ENCODE measurements at regions not wholly inside any gene's neighbourhood (a gene's known extent, or its start where the extent isn't known, plus 50 kb on each side); places are given as distances from the start of the nearest gene placed in this dataset.
"Not testable (repeated sequence)": the region's sequence is repeated elsewhere in the genome, so short reads cannot be mapped to it uniquely, and the experiment has no call there.

- Mint-ChIP-seq H3K4me3 (no peak overlapping the region), H3K36me3 (ENCODE audit: low read depth) (no peaks in the 10 kb centered on the region), H3K27me3 (no peaks in the 10 kb centered on the region), H3K27ac (no peak overlapping the region), H3K9me3 (no peaks in the 10 kb centered on the region), H3K4me1 (no peaks in the 10 kb centered on the region)
- CTCF ChIA-PET: interaction anchor here (0.9 kb wide), 1 partner anchor 9 kb away, joined by 3 read pairs; no protein-coding TSS in a partner anchor
- POLR2A ChIA-PET: no interaction called here
- DNase-seq: no peak
Measured at GRCh38 chr17:72380737-72381136, 259.9 kb downstream of the SOX9 start.

GRCh38 chr17:72381597-72382397 is 261.0 kb downstream of the SOX9 start:
- Mint-ChIP-seq H3K4me1 (no peaks in the 10 kb centered on the region), H3K9me3 (no peaks in the 10 kb centered on the region), H3K27ac (no peak overlapping the region), H3K4me3 (no peak overlapping the region), H3K36me3 (ENCODE audit: low read depth) (no peaks in the 10 kb centered on the region), H3K27me3 (no peaks in the 10 kb centered on the region)
- ChIA-PET POLR2A (no interaction called here), CTCF (no interaction called here)
- no peak for DNase-seq

GRCh38 chr17:72382971-72383722 is 262.3 kb downstream of the SOX9 start:
- no peak overlapping the region for H3K4me3 Mint-ChIP-seq
- no peaks in the 10 kb centered on the region for H3K27me3 Mint-ChIP-seq
- DNase-seq: no peak
- ChIA-PET CTCF (interaction anchor here (0.6 kb wide), 1 partner anchor 26 kb away, joined by 3 read pairs; no protein-coding TSS in a partner anchor), POLR2A (no interaction called here)
- H3K36me3 Mint-ChIP-seq (ENCODE audit: low read depth): no peaks in the 10 kb centered on the region
- no peak overlapping the region for H3K27ac Mint-ChIP-seq
- H3K9me3 Mint-ChIP-seq: no peaks in the 10 kb centered on the region
- H3K4me1 Mint-ChIP-seq: no peaks in the 10 kb centered on the region

DNA sequence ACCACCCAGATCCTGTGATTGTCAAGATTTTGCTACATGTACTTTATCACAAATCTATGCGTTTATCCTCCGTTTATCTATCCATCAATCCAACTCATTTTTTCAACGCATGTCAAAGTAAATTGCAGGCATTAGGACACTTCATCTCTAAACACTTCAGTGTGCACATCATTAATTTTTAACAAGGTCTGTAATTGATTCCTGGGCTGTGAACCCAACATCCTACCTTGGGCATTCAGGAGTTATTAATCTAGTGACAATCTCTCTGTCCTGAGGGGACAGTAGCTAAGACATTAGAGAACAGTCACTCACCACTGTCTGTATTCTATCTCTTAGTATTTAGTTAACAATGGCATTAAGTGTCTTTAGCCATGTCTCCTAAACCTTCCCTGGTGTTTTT is 264.7 kb downstream of the SOX9 start:
- CTCF ChIA-PET: interaction anchor here (0.6 kb wide), 1 partner anchor 15 kb away, joined by 4 read pairs; no protein-coding TSS in a partner anchor
- H3K9me3 Mint-ChIP-seq: no peaks in the 10 kb centered on the region
- no peaks in the 10 kb centered on the region for H3K36me3 Mint-ChIP-seq (ENCODE audit: low read depth)

GRCh38 chr17:72386173-72386572 is 265.4 kb downstream of the SOX9 start:
- H3K4me1 Mint-ChIP-seq; H3K36me3 Mint-ChIP-seq (ENCODE audit: low read depth); DNase-seq; H3K4me3 Mint-ChIP-seq; H3K27ac Mint-ChIP-seq; H3K27me3 Mint-ChIP-seq; H3K9me3 Mint-ChIP-seq; POLR2A ChIA-PET; CTCF ChIA-PET: not testable (repeated sequence)

More for the DNA sequence above, 264.7 kb downstream of the SOX9 start:
- no peak for DNase-seq
- no peaks in the 10 kb centered on the region for H3K27me3 Mint-ChIP-seq
- H3K27ac Mint-ChIP-seq: no peak overlapping the region
- POLR2A ChIA-PET: no interaction called here
- H3K4me1 Mint-ChIP-seq: no peaks in the 10 kb centered on the region
- H3K4me3 Mint-ChIP-seq: no peak overlapping the region

DNA sequence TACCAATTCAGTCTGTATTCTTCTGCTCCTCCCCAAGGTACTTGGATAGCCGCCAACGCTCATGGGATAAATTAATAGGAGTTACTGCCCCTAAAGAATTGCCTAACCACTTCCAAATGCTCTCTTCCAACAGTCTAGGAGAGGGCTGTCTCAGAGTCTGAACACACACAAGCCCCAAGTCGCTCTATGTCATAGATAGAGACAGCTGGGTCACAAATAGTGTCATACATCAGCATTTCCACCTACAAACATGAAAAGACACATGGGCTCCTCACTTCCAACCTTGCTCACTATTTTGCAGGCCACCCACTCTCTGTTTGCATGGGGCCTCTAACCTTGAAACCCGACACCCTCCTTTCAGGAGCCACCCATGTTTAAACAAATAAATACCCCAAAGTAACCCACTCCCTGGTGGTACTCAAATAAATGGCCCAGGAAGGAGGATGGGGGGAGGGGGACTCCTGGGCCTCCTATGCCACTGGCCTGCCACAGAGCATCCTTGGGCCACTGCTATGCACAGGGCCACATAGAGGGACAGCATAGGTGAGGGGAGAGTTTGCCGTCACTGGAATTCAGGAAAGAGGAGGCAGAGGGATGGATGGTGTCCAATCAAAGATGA is 265.9 kb downstream of the SOX9 start:
- Mint-ChIP-seq H3K36me3 (ENCODE audit: low read depth) (no peaks in the 10 kb centered on the region), H3K4me3 (no peak overlapping the region), H3K27me3 (no peaks in the 10 kb centered on the region), H3K27ac (no peak overlapping the region), H3K9me3 (no peaks in the 10 kb centered on the region), H3K4me1 (no peaks in the 10 kb centered on the region)
- POLR2A ChIA-PET: no interaction called here
- CTCF ChIA-PET: no interaction called here
- DNase-seq: no peak

- Mint-ChIP-seq H3K27me3 (no peaks in the 10 kb centered on the region), H3K36me3 (ENCODE audit: low read depth) (no peaks in the 10 kb centered on the region), H3K4me1 (no peaks in the 10 kb centered on the region), H3K27ac (no peak overlapping the region), H3K4me3 (no peak overlapping the region), H3K9me3 (no peaks in the 10 kb centered on the region)
- POLR2A ChIA-PET: no interaction called here
- CTCF ChIA-PET: no interaction called here
- DNase-seq: no peak
Measured at GRCh38 chr17:72387487-72387886, 266.7 kb downstream of the SOX9 start.

GRCh38 chr17:72387969-72388368 is 267.1 kb downstream of the SOX9 start:
- H3K27me3 Mint-ChIP-seq: no peaks in the 10 kb centered on the region
- no peak overlapping the region for H3K4me3 Mint-ChIP-seq
- no peaks in the 10 kb centered on the region for H3K4me1 Mint-ChIP-seq
- no peaks in the 10 kb centered on the region for H3K9me3 Mint-ChIP-seq
- H3K27ac Mint-ChIP-seq: no peak overlapping the region
- no peaks in the 10 kb centered on the region for H3K36me3 Mint-ChIP-seq (ENCODE audit: low read depth)
- ChIA-PET CTCF (no interaction called here), POLR2A (no interaction called here)
- no peak for DNase-seq

DNA sequence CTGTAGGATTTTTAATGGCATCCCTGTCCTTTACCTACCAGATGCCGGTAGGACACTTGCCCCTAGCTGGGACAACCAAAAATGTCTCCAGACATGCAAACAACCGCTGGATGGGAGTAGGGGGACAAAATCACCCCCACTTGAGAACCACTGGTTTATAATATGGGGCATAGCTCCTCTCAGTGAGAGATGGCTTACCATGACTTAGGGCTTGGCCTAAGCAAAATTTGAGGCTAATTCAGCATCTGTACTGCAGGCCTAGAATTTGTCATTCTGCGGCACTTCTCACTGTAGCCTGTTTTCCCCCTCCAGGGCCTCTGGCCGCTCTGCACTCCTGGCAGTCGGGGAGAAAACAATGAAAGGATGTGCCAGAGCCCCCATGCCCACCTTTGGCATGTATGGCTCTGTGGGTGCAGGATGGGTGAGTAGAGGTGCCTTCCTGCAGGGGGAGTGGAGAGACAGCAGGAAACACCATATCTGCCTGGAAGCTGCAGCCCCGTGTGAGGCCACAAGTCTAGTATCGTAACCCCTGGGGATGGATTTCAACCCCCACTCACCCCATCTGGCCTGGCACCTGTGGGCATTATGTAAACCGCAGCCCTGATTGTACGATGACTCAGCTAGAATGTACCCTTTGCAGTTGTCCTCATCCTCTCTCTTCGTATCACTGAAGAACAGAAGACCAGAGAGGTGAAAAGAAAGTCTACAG is 268.1 kb downstream of the SOX9 start:
- CTCF ChIA-PET: no interaction called here
- no peak for DNase-seq
- Mint-ChIP-seq H3K27me3 (no peaks in the 10 kb centered on the region), H3K9me3 (no peaks in the 10 kb centered on the region), H3K27ac (no peak overlapping the region), H3K36me3 (ENCODE audit: low read depth) (no peaks in the 10 kb centered on the region), H3K4me1 (no peaks in the 10 kb centered on the region), H3K4me3 (no peak overlapping the region)
- POLR2A ChIA-PET: no interaction called here

GRCh38 chr17:72390675-72391508 is 270.1 kb downstream of the SOX9 start:
- Mint-ChIP-seq H3K4me3 (no peak overlapping the region), H3K4me1 (no peaks in the 10 kb centered on the region), H3K27me3 (no peaks in the 10 kb centered on the region), H3K27ac (no peak overlapping the region), H3K36me3 (ENCODE audit: low read depth) (no peaks in the 10 kb centered on the region), H3K9me3 (no peaks in the 10 kb centered on the region)
- ChIA-PET POLR2A (no interaction called here), CTCF (no interaction called here)
- no peak for DNase-seq

- CTCF ChIA-PET: no interaction called here
- Mint-ChIP-seq H3K4me3 (no peak overlapping the region), H3K4me1 (no peaks in the 10 kb centered on the region), H3K27me3 (no peaks in the 10 kb centered on the region), H3K27ac (no peak overlapping the region), H3K9me3 (no peaks in the 10 kb centered on the region), H3K36me3 (ENCODE audit: low read depth) (no peaks in the 10 kb centered on the region)
- DNase-seq: no peak
- POLR2A ChIA-PET: interaction anchor here (0.7 kb wide), 1 partner anchor 1029 kb away, joined by 14 read pairs; no protein-coding TSS in a partner anchor
Measured at GRCh38 chr17:72392056-72393010, 271.5 kb downstream of the SOX9 start.

All from activated CD4-positive, alpha-beta T cell treated with anti-CD3 and anti-CD28 coated beads, Interleukin-2, amount 10 ng/mL, durations not matched to agents 7 days and 5 days (primary cell).